Adrenal gland (tissue), 9 donors: ENCODE measurements at regions not wholly inside any gene's neighbourhood (a gene's known extent, or its start where the extent isn't known, plus 50 kb on each side); places are given as distances from the start of the nearest gene placed in this dataset.

Experiments used
- DNase-seq, 7 donors: peaks; one replicate each; pipeline ENCODE4 v3.0.0-alpha.2; 2019 to 2020
- H3K27ac ChIP-seq, 5 donors: fragments of 200-600 bp; sonication (generic) in 4 of 5; 1 replicate in 3 of 5; 2 replicates in 2 of 5; pipeline versions ENCODE4 v1.5.1 to v1.8.0; 2016 to 2020; ENCODE audit warnings: mild to moderate bottlenecking in 1 of 5
- H3K27me3 ChIP-seq: fragments of 200-600 bp; 2 replicates; pipeline ENCODE4 v1.8.0; 2021
- H3K36me3 ChIP-seq, 2 donors: fragments of 200-600 bp; replicated peaks in 1 of 2; 1 replicate in 1 of 2; 2 replicates in 1 of 2; pipeline versions ENCODE4 v1.5.1 to v1.8.0; 2018 to 2022
- H3K4me1 ChIP-seq, 2 donors: fragments of 200-600 bp; replicated peaks in 1 of 2; 1 replicate in 1 of 2; 2 replicates in 1 of 2; pipeline versions ENCODE4 v1.5.1 to v1.8.0; 2018 to 2021
- H3K4me3 ChIP-seq, 4 donors: fragments of 200-600 bp; sonication (generic) in 3 of 4; one replicate each; pipeline ENCODE4 v1.5.1; 2016 to 2018
- H3K9me3 ChIP-seq, 3 donors: fragments of 200-600 bp; sonication (generic) in 1 of 3; replicated peaks in 1 of 3; 1 replicate in 2 of 3; 2 replicates in 1 of 3; pipeline versions ENCODE4 v1.5.1 to v1.8.0; 2016 to 2021
- POLR2A ChIP-seq, 2 donors: fragments of 450-650 bp; IDR thresholded peaks; one replicate each; pipeline ENCODE4 v1.6.1; 2017; ENCODE audit warnings: antibody characterized with exemption in 2 of 2, mild to moderate bottlenecking in 2 of 2, moderate library complexity in 1 of 2
- WGBS, 4 donors: extraction: QIAGEN DNeasy Blood & Tissue Kit in 2 of 4; methylation state at CpG; one replicate each; pipeline versions ENCODE4 v1.1.5 to v1.1.7; 2013 to 2017; 5-methylcytosine and 5-hydroxymethylcytosine counted together
- intact Hi-C, 2 donors: fragments of 100-400 bp; cut with DNase I; formaldehyde crosslinking; loops; one replicate each; pipeline versions ENCODE4 v1.14.1 to v1.15.0; 2022 to 2023
- TF ChIP-seq, protein P1 (sequence below), 6 experiments: fragments of 450-650 bp in 4 of 6; fragments of 200-600 bp in 2 of 6; sonication (generic) in 1 of 6; IDR thresholded peaks; 1 replicate in 5 of 6; 2 replicates in 1 of 6; pipeline versions ENCODE4 v1.5.1 to v1.8.0; 2016 to 2021; ENCODE audit warnings: antibody characterized with exemption in 6 of 6, mild to moderate bottlenecking in 2 of 6, moderate library complexity in 1 of 6
- donor health status: healthy with polysubstance abuse.
- donor health status: Bipolar disorder and iron deficiency.
- donor health status: DM: yes; HTN: yes; CAD: no.
- donor health status: DM: no; HTN: no; CAD: no.
- donor health status: DM: no; HTN: no; CAD: no.

DNA sequence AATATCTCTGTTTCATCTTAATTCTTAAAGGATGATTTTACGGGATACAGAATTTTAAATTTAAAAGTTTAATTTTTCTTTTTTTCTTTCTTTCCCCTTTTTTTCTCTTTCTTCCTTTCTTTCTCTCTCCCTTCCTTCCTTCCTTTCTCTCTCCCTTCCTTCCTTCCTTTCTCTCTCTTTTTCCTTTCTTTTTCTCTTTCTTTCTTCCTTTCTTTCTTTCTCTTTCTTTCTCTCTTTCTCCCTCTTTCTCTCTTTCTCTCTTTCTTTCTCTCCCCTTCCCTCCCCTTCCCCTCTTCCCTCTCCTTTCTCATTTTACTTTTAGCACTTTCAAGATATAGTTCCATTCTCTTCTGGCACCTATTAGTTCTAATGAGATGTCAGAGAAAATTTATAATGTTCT, 61.4 kb upstream of the ADRB2 start:
- TF ChIP-seq, protein P1, sequence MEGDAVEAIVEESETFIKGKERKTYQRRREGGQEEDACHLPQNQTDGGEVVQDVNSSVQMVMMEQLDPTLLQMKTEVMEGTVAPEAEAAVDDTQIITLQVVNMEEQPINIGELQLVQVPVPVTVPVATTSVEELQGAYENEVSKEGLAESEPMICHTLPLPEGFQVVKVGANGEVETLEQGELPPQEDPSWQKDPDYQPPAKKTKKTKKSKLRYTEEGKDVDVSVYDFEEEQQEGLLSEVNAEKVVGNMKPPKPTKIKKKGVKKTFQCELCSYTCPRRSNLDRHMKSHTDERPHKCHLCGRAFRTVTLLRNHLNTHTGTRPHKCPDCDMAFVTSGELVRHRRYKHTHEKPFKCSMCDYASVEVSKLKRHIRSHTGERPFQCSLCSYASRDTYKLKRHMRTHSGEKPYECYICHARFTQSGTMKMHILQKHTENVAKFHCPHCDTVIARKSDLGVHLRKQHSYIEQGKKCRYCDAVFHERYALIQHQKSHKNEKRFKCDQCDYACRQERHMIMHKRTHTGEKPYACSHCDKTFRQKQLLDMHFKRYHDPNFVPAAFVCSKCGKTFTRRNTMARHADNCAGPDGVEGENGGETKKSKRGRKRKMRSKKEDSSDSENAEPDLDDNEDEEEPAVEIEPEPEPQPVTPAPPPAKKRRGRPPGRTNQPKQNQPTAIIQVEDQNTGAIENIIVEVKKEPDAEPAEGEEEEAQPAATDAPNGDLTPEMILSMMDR (IDR thresholded peaks at IDR 0.05), result no peak
- no peak for TF ChIP-seq POLR2A (IDR thresholded peaks at IDR 0.05)

DNA sequence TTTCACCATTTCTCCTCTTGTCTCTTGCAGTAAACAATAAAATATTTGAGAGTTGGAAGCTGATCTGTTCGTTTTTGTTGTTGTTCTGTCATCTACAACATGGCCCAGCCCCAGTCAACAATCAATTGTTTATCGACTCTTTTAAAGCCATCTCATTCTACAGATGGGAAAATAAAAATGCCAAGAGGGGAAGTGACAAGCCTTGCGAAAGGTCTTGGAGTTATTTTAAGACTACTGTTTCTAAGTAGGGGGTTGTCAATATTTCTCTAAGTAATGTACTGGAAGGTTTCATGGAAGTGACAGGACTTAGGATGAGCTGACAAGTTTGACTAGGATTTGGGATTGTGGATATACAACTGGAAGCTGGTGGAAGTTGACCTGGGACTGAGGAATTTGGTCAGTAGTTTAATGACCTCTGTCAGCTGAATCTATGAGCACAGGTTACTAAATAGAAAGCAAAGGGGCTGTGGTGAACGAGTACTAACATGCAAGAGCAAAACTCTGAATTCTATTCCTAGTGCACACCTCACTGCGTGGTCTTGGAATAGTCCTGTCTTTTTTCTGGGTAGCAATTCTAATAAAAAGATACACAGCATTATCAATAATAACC, 57.5 kb upstream of the ADRB2 start:
- no peaks in the 10 kb centered on the region for H3K9me3 ChIP-seq
- H3K4me3 ChIP-seq, result no peak overlapping the region
- WGBS, 4 donors, result 57 to 73% (median 63%) methylated on average over 5 of the region's 5 CpGs
- no peak for DNase-seq
- H3K27ac ChIP-seq, result no peak overlapping the region
- intact Hi-C loops, result no loop called here
- H3K27me3 ChIP-seq, result no peaks in the 10 kb centered on the region
- H3K36me3 ChIP-seq, result no peaks in the 10 kb centered on the region
- no peak for TF ChIP-seq POLR2A (IDR thresholded peaks at IDR 0.05)
- TF ChIP-seq, protein P1 (IDR thresholded peaks at IDR 0.05), result no peak
- H3K4me1 ChIP-seq, result no peaks in the 10 kb centered on the region

More for the DNA sequence above, 61.4 kb upstream of the ADRB2 start:
- intact Hi-C loops, result no loop called here
- WGBS, 4 donors, result 48 to 98% (median 50%) methylated on average over 1 of the region's 1 CpG
- Histone ChIP-seq H3K4me1 (no peaks in the 10 kb centered on the region), H3K9me3 (no peaks in the 10 kb centered on the region), H3K4me3 (no peak overlapping the region), H3K27me3 (no peaks in the 10 kb centered on the region), H3K36me3 (no peaks in the 10 kb centered on the region), H3K27ac (no peak overlapping the region)
- DNase-seq, result no peak

DNA sequence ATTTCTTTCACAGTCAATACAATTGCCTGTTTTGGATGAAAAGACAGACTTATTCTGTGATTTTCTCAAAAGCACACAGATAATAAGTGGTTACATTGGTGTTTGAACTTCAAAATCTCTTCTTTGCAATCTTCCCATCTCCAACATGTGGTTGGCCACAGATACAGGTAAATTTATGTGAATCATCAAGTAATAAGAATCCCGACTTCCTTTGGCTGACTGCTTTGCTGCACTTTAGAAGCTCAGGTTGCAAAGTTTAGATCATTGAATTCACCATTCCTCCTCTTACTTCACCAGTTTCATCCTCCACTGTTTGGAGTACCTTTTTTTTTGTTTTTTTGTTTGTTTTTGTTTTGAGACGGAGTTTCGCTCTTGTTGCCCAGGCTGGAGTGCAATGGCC, 56.5 kb upstream of the ADRB2 start:
- no peaks in the 10 kb centered on the region for H3K27me3 ChIP-seq
- H3K9me3 ChIP-seq, result no peaks in the 10 kb centered on the region
- H3K4me1 ChIP-seq, result no peaks in the 10 kb centered on the region
- TF ChIP-seq, protein P1 (IDR thresholded peaks at IDR 0.05), result no peak
- H3K4me3 ChIP-seq, result no peak overlapping the region
- WGBS, 4 donors, result 77 to 84% (median 81%) methylated on average over 3 of the region's 3 CpGs
- no peak overlapping the region for H3K27ac ChIP-seq
- no peak for DNase-seq
- H3K36me3 ChIP-seq, result no peaks in the 10 kb centered on the region
- intact Hi-C loops, result no loop called here

DNA sequence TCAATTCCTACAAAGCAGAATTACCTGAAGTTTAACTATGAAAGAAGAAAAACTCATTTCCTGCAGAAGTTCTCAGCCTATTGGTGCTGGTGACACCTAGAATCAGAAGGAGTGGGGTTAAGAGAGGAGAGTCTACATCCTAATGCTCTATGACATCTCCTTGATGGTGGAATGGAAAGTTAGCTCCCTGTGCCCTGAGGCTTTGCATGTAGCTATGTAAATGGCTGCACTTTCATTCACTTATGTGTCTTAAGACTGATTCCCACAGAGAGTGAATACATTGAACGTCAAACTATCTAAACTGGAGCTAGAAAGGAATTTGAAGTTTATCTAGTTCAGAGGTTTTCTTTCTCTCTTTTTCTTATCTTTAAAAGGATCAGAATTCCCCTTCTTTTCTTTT, 52.1 kb upstream of the ADRB2 start:
- 41 to 55% (median 49%) methylated on average over 1 of the region's 1 CpG for WGBS, 4 donors
- no peaks in the 10 kb centered on the region for H3K27me3 ChIP-seq
- no peaks in the 10 kb centered on the region for H3K36me3 ChIP-seq
- intact Hi-C loops, result no loop called here
- no peak for TF ChIP-seq POLR2A (IDR thresholded peaks at IDR 0.05)
- TF ChIP-seq, protein P1 (IDR thresholded peaks at IDR 0.05), result no peak
- H3K4me3 ChIP-seq, result no peak overlapping the region
- DNase-seq, result no peak
- H3K4me1 ChIP-seq, result no peaks in the 10 kb centered on the region
- H3K9me3 ChIP-seq, result no peaks in the 10 kb centered on the region
- no peak overlapping the region for H3K27ac ChIP-seq
